B cell (primary cell): ENCODE measurements at regions not wholly inside any gene's neighbourhood (a gene's known extent, or its start where the extent isn't known, plus 50 kb on each side); places are given as distances from the start of the nearest gene placed in this dataset.

Source experiments
- EZH2 ChIP-seq: IDR thresholded peaks from 2 replicates; pipeline ENCODE4 v1.6.1; 2012; ENCODE audit warnings: borderline replicate concordance, low read depth, mild to moderate bottlenecking, moderate library complexity, low read length; ENCODE audit not compliant: insufficient read depth, poor library complexity, severe bottlenecking
- TF ChIP-seq, protein P1 (sequence below): fragments of 200-600 bp; IDR thresholded peaks from one replicate; pipeline ENCODE4 v1.8.0; 2022; ENCODE audit warnings: antibody characterized with exemption, mild to moderate bottlenecking

DNA sequence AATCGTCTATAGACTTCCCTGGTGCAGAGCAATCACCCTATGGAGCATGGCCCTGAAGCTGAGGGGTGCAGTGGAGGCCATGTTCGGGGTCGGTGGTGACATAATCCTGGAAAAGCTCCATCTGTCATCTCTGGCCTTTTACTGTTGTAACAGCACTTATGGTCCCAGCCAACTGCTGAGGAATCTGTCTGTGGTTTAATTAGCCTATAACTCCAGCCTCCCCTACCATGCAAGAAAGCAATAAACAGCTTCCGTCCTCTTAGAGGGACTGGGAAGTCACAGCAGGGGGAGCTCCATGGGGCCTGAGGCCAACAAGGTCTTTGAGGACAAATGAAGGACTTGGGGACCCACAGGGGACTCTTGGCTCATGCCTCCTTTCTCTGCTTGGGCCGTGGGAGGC lies 159.1 kb upstream of the NECTIN1 start:
- TF ChIP-seq, protein P1, sequence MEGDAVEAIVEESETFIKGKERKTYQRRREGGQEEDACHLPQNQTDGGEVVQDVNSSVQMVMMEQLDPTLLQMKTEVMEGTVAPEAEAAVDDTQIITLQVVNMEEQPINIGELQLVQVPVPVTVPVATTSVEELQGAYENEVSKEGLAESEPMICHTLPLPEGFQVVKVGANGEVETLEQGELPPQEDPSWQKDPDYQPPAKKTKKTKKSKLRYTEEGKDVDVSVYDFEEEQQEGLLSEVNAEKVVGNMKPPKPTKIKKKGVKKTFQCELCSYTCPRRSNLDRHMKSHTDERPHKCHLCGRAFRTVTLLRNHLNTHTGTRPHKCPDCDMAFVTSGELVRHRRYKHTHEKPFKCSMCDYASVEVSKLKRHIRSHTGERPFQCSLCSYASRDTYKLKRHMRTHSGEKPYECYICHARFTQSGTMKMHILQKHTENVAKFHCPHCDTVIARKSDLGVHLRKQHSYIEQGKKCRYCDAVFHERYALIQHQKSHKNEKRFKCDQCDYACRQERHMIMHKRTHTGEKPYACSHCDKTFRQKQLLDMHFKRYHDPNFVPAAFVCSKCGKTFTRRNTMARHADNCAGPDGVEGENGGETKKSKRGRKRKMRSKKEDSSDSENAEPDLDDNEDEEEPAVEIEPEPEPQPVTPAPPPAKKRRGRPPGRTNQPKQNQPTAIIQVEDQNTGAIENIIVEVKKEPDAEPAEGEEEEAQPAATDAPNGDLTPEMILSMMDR: no peak
- TF ChIP-seq EZH2: no peak
